Mesendoderm (in vitro differentiated cells): ENCODE measurements at regions not wholly inside any gene's neighbourhood (a gene's known extent, or its start where the extent isn't known, plus 50 kb on each side); places are given as distances from the start of the nearest gene placed in this dataset.
"Not testable (repeated sequence)": the region's sequence is repeated elsewhere in the genome, so short reads cannot be mapped to it uniquely, and the experiment has no call there.

ENCODE experiments used
- DNase-seq: peaks from one replicate; pipeline ENCODE4 v3.0.0; 2013
- H2AK5ac ChIP-seq: 2 replicates; pipeline ENCODE4 v1.6.1; 2013; ENCODE audit warnings: low read length, inconsistent platforms
- H2BK120ac ChIP-seq: 2 replicates; pipeline ENCODE4 v1.6.1; 2013; ENCODE audit warnings: low read depth, mild to moderate bottlenecking, low read length, moderate library complexity, mixed read lengths
- H2BK15ac ChIP-seq: replicated peaks from 2 replicates; pipeline ENCODE4 v1.6.1; 2013; ENCODE audit warnings: low read depth, mild to moderate bottlenecking, moderate library complexity
- H2BK5ac ChIP-seq: 2 replicates; pipeline ENCODE4 v1.6.1; 2013; ENCODE audit warnings: low read length, inconsistent platforms
- H3K18ac ChIP-seq: 2 replicates; pipeline ENCODE4 v1.6.1; 2013; ENCODE audit warnings: mild to moderate bottlenecking, low read length, mixed read lengths
- H3K23ac ChIP-seq: one replicate; pipeline ENCODE4 v1.6.1; 2013; ENCODE audit warnings: low read length
- H3K27ac ChIP-seq: 2 replicates; pipeline ENCODE4 v1.5.1; 2013; ENCODE audit warnings: low read depth, mild to moderate bottlenecking, inconsistent platforms, low read length, moderate library complexity
- H3K27me3 ChIP-seq: 2 replicates; pipeline ENCODE4 v1.6.1; 2013; ENCODE audit warnings: low read length, control low read depth, mild to moderate bottlenecking, inconsistent platforms; ENCODE audit not compliant: insufficient read depth, poor library complexity
- H3K36me3 ChIP-seq: 2 replicates; pipeline ENCODE4 v1.6.1; 2013; ENCODE audit warnings: low read length, inconsistent platforms; ENCODE audit not compliant: control insufficient read depth, insufficient read depth
- H3K4ac ChIP-seq: one replicate; pipeline ENCODE4 v1.6.1; 2013; ENCODE audit warnings: low read depth, mild to moderate bottlenecking, low read length, moderate library complexity
- H3K4me1 ChIP-seq: 2 replicates; pipeline ENCODE4 v1.6.1; 2013; ENCODE audit warnings: low read depth, low read length, inconsistent platforms; ENCODE audit not compliant: control insufficient read depth
- H3K4me2 ChIP-seq: 2 replicates; pipeline ENCODE4 v1.6.1; 2013; ENCODE audit warnings: low read length
- H3K4me3 ChIP-seq: 2 replicates; pipeline ENCODE4 v1.5.1; 2013; ENCODE audit warnings: mild to moderate bottlenecking, low read length
- H3K56ac ChIP-seq: one replicate; pipeline ENCODE4 v1.6.1; 2013; ENCODE audit warnings: low read length
- H3K79me1 ChIP-seq: 2 replicates; pipeline ENCODE4 v1.6.1; 2013; ENCODE audit warnings: low read length, inconsistent platforms
- H3K79me2 ChIP-seq: 2 replicates; pipeline ENCODE4 v1.6.1; 2013; ENCODE audit warnings: mild to moderate bottlenecking, low read length; ENCODE audit not compliant: control insufficient read depth, insufficient read depth
- H3K9ac ChIP-seq: 2 replicates; pipeline ENCODE4 v1.6.1; 2013; ENCODE audit warnings: low read length, inconsistent platforms
- H4K5ac ChIP-seq: one replicate; pipeline ENCODE4 v1.6.1; 2013; ENCODE audit warnings: low read length
- H4K8ac ChIP-seq: one replicate; pipeline ENCODE4 v1.6.1; 2013; ENCODE audit warnings: low read depth, mild to moderate bottlenecking, control low read depth, low read length, moderate library complexity
- WGBS: extraction: QIAGEN DNeasy Blood & Tissue Kit; methylation state at CpG from one replicate; pipeline ENCODE4 v1.1.7; 2013; ENCODE audit warnings: low lambda C conversion rate, missing lambda C conversion rate; ENCODE audit not compliant: insufficient coverage; ENCODE audit errors: extremely low coverage; 5-methylcytosine and 5-hydroxymethylcytosine counted together

- H2BK5ac ChIP-seq: no peak overlapping the region
- no peak overlapping the region for H3K23ac ChIP-seq
- H3K18ac ChIP-seq: no peak overlapping the region
- H2BK120ac ChIP-seq: no peak overlapping the region
- no peak overlapping the region for H2AK5ac ChIP-seq
- peaks cover 2% of the 10 kb centered on the region for H3K79me2 ChIP-seq
- no peak overlapping the region for H3K4me2 ChIP-seq
- no peak overlapping the region for H4K5ac ChIP-seq
- no peak overlapping the region for H3K27ac ChIP-seq
- H3K79me1 ChIP-seq: peaks cover 3% of the 10 kb centered on the region
- H2BK15ac ChIP-seq: no peak overlapping the region
- no peak overlapping the region for H3K56ac ChIP-seq
- no peak overlapping the region for H4K8ac ChIP-seq
- H3K4me1 ChIP-seq: peaks cover 7% of the 10 kb centered on the region
- no peak overlapping the region for H3K9ac ChIP-seq
- H3K4ac ChIP-seq: no peak overlapping the region
- H3K36me3 ChIP-seq: no peaks in the 10 kb centered on the region
- DNase-seq: peak; percentile 9
- no peaks in the 10 kb centered on the region for H3K27me3 ChIP-seq
- no peak overlapping the region for H3K4me3 ChIP-seq
- no CpG with 5 or more reads among the region's 2 CpGs for WGBS
These were observed 447.3 kb downstream of the XIRP2 start for GRCh38 chr2:167335541-167335992.

- Histone ChIP-seq H3K56ac (no peak overlapping the region), H3K4ac (no peak overlapping the region), H3K36me3 (no peaks in the 10 kb centered on the region), H3K18ac (no peak overlapping the region), H3K27ac (no peak overlapping the region), H2BK15ac (no peak overlapping the region), H3K9ac (no peak overlapping the region), H4K8ac (no peak overlapping the region), H3K4me2 (no peak overlapping the region), H3K79me1 (peaks cover 3% of the 10 kb centered on the region), H2AK5ac (no peak overlapping the region), H2BK120ac (no peak overlapping the region), H3K79me2 (peaks cover 3% of the 10 kb centered on the region), H4K5ac (no peak overlapping the region), H3K23ac (no peak overlapping the region), H3K4me3 (no peak overlapping the region), H3K27me3 (no peaks in the 10 kb centered on the region), H2BK5ac (no peak overlapping the region), H3K4me1 (peaks cover 7% of the 10 kb centered on the region)
- WGBS: no CpG with 5 or more reads among the region's 1 CpG
- DNase-seq: no peak
These were observed 446.0 kb downstream of the XIRP2 start for GRCh38 chr2:167334146-167334742.

DNA sequence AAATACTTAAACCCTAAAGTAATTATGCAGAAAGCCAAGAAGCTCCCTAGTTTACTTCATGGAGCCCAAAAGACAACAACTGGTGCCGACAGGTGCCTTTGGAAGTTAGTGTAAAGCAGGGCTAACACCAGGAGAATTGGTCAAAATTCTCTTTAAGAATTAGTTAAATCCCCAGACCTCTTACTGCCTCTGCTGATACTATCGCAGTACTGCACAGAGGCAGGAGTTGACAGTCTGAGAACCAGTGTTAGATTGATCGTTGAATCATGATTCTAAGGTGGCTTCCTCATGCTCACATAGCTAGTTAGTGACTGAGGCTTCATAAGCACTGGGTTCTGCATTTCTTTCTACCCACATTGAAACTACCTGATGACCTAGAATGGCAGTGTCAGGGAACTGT is 445.0 kb downstream of the XIRP2 start:
- H3K4me1 ChIP-seq: peaks cover 7% of the 10 kb centered on the region
- H2BK5ac ChIP-seq: no peak overlapping the region
- H3K4me3 ChIP-seq: no peak overlapping the region
- no peak overlapping the region for H3K4ac ChIP-seq
- no peak overlapping the region for H4K5ac ChIP-seq
- H3K36me3 ChIP-seq: no peaks in the 10 kb centered on the region
- H4K8ac ChIP-seq: no peak overlapping the region
- no peak overlapping the region for H3K4me2 ChIP-seq
- no peak overlapping the region for H2BK120ac ChIP-seq
- no peak overlapping the region for H2BK15ac ChIP-seq
- H3K56ac ChIP-seq: no peak overlapping the region
- peaks cover 3% of the 10 kb centered on the region for H3K79me2 ChIP-seq
- no peak overlapping the region for H3K23ac ChIP-seq
- no peak overlapping the region for H3K9ac ChIP-seq
- no peak overlapping the region for H3K18ac ChIP-seq
- WGBS: no CpG with 5 or more reads among the region's 3 CpGs
- no peak overlapping the region for H2AK5ac ChIP-seq
- peak; percentile 56 for DNase-seq
- H3K27me3 ChIP-seq: no peaks in the 10 kb centered on the region
- H3K27ac ChIP-seq: no peak overlapping the region
- H3K79me1 ChIP-seq: peaks cover 3% of the 10 kb centered on the region

DNA sequence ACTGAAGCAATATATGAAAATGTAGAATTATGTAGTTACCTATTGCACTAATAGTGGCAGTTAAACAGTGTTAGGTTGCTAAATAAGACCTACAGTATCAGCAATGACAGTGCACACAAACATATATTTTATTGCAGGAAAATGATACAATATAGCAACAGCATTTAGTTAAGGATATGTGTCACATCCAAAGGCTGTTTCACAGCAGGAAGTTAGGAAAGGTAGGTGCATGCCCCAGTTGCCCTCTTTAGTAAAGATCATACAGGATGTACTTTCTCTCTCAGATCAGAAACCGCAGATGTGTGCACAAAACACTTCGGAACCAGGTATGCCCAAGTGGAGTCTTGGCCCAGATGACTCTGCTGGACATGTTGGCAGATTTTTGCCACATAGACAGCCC is 444.1 kb downstream of the XIRP2 start:
- peak; percentile 18 for DNase-seq
- H3K18ac ChIP-seq: no peak overlapping the region
- peaks cover 3% of the 10 kb centered on the region for H3K79me1 ChIP-seq
- no peak overlapping the region for H3K4ac ChIP-seq
- no peaks in the 10 kb centered on the region for H3K36me3 ChIP-seq
- no CpG with 5 or more reads among the region's 2 CpGs for WGBS
- no peak overlapping the region for H3K56ac ChIP-seq
- H2BK15ac ChIP-seq: no peak overlapping the region
- H3K79me2 ChIP-seq: peaks cover 3% of the 10 kb centered on the region
- no peak overlapping the region for H2AK5ac ChIP-seq
- no peak overlapping the region for H3K4me3 ChIP-seq
- no peak overlapping the region for H3K9ac ChIP-seq
- no peak overlapping the region for H2BK120ac ChIP-seq
- no peak overlapping the region for H4K8ac ChIP-seq
- H3K4me2 ChIP-seq: no peak overlapping the region
- H2BK5ac ChIP-seq: no peak overlapping the region
- no peak overlapping the region for H4K5ac ChIP-seq
- no peaks in the 10 kb centered on the region for H3K27me3 ChIP-seq
- H3K23ac ChIP-seq: no peak overlapping the region
- peaks cover 7% of the 10 kb centered on the region for H3K4me1 ChIP-seq
- no peak overlapping the region for H3K27ac ChIP-seq

DNA sequence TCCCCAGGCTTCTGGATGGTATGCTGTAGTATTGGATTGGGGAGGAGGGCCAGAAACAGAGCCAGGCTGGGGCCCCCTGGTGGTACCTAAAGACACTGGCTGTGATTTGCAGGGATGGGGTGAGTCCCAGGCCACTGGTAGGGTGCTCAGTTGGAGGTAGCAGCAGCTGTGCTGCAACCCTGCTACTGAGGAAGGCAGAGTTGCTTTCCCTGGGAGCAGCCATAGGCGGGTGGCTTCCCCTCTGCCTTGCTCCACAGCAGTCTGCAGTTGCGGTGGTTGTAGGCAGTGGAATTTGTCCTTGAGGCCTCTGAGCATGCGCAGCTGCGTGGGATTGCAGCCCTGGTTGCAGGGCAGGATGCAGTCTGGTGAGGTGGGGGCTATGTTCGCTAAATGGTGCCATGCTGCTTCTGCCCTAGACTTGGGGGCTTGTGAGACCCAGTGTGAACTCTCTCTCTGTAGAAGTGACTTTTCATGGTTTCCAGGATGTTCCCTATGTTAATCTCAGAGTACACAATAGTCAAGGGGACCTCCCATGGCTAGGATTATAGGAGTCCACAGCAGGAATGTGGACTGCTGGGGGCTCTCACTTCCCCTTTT is 443.5 kb downstream of the XIRP2 start:
- peak; percentile 96 for DNase-seq
- Histone ChIP-seq H3K56ac (peak overlapping the region; percentile 66), H4K8ac (no peak overlapping the region), H3K27me3 (no peaks in the 10 kb centered on the region), H3K79me1 (peaks cover 3% of the 10 kb centered on the region), H2BK15ac (no peak overlapping the region), H3K36me3 (no peaks in the 10 kb centered on the region), H3K9ac (no peak overlapping the region), H3K18ac (peak overlapping the region; percentile 44), H3K4ac (no peak overlapping the region), H2BK5ac (no peak overlapping the region), H4K5ac (no peak overlapping the region), H3K4me2 (peak overlapping the region; percentile 14), H3K79me2 (peaks cover 2% of the 10 kb centered on the region), H3K27ac (peak overlapping the region; percentile 41), H2BK120ac (no peak overlapping the region), H3K23ac (no peak overlapping the region), H2AK5ac (no peak overlapping the region), H3K4me3 (no peak overlapping the region), H3K4me1 (peaks cover 7% of the 10 kb centered on the region)
- WGBS: no CpG with 5 or more reads among the region's 5 CpGs

- not testable (repeated sequence) for H2AK5ac ChIP-seq, H3K4me3 ChIP-seq, H2BK120ac ChIP-seq, H3K79me1 ChIP-seq, H3K27me3 ChIP-seq, DNase-seq, H3K23ac ChIP-seq, H3K27ac ChIP-seq, H3K4ac ChIP-seq, H3K79me2 ChIP-seq, H2BK5ac ChIP-seq, H2BK15ac ChIP-seq, H4K5ac ChIP-seq, H4K8ac ChIP-seq, H3K36me3 ChIP-seq, H3K56ac ChIP-seq, H3K18ac ChIP-seq, H3K4me1 ChIP-seq, H3K9ac ChIP-seq, H3K4me2 ChIP-seq
- no CpG with 5 or more reads among the region's 8 CpGs for WGBS
These were observed 440.5 kb downstream of the XIRP2 start for GRCh38 chr2:167328808-167329207.
